HG02973 (cell line): ENCODE measurements at regions not wholly inside any gene's neighbourhood (a gene's known extent, or its start where the extent isn't known, plus 50 kb on each side); places are given as distances from the start of the nearest gene placed in this dataset.

Source experiments
- ATAC-seq: cut with Tn5 transposase; IDR thresholded peaks from one replicate; pipeline ENCODE4 v1.9.1; 2021; ENCODE audit warnings: moderate library complexity; ENCODE audit not compliant: unreplicated experiment

DNA sequence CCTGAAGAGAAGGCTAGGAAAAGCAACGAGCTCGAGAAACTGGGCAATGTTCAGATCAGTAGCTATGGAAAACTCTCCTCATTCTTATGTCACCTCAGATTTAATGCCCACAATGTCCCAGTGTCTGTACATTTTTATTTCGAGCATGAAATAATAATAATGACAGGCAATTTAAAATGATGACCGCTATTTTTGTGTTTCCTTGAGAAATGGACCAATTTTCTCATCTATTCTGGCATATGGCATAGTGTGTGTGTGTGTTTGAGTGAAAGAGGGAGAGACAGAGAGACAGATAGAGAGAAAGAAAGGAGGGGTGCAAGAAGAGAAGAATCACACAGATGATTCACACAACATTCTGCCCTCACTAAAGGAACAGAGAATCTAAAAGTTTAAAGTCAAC, 119.1 kb upstream of the C1orf21 start:
- no peak for ATAC-seq

DNA sequence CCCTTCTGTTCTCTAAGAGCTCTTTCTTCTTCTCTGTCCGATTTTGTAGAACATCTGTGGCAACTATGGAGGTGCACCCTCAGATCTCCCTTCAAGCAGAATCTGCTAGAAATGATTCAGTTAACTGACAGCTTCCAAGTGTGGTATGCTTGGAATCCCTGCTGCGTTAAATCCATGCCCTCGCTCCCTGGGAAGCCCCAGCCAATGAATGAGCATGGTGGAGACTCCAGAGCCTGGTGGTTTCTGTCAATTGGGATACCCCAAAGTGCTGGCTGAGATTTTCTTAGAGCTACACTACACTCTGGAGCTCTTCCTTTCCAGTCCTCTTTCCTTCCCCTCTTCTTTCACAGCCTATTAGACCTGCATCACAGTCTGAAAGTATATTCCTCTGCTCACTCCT, 116.3 kb upstream of the C1orf21 start:
- no peak for ATAC-seq

DNA sequence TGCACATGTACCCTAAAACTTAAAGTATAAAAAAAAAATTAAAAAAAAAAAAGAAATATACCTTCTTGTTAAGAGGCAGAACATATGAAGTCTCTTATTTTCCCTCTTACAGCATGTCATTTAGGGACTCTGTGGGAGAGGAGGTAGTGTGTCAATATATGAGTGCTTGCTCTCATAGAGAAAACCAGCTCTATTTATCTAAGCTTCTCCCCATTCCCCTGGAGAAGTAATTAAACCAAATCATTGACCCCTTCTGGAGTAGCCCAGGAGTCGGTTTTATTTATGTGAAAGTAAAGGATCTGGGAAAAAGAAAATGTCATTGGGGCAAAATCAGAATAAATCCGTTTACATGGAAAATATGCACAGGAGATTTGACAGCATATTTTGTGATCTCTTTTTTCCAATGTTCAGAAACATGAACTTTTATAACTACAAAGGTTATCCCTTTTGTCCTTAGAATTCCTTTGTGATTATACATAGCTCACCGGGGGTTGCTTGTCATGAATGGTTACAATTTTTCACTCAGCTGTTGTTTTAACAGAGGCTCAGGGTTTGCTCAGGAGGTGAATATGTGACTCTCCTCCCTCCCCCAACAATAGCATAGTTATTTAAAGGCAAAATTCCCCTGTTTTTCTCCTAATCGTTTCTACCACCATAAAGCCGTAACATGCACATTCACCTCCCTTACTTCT, 114.5 kb upstream of the C1orf21 start:
- no peak for ATAC-seq

DNA sequence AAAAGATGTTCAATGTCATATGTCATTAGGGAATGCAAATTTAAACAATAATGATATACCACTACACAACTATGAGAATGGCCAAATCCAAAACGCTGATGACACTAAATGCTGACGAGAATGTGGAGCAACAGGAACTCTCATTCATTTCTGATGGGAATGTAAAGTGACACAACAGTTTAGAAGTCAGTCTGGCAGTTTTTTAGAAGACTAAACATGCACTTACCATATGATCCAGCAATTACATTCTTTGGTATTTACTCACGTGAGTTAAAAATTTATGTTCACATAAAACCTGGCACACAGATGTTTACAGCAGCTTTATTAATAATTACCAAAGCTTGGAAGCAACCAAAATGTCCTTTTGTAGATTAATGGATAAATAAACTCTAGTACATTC, 110.4 kb upstream of the C1orf21 start:
- ATAC-seq: no peak

DNA sequence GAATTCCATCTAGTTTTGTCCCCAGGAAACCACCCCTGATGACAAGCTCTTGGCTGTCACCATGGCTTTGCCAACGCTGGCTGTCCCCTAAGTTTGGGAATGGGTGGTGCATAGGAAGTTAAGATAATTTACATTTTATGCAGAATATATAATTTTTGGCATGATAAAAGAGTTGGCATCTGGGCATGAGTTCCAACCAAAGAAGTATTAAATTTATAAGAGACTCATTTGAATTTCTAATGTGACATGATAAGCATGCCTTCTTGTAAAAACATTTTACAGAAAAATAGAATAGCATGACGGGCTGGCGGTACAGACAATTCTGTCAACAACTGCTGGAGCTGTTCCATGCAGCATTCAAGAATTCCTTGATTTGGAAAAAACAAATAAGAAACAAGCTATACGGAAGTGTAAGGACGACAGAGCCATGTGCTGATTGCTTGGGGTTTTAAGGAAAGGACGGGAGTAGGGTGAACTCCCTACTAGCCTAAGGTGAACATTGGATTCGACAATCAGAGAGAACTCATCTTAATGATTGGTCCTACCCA, 106.8 kb upstream of the C1orf21 start:
- no peak for ATAC-seq

DNA sequence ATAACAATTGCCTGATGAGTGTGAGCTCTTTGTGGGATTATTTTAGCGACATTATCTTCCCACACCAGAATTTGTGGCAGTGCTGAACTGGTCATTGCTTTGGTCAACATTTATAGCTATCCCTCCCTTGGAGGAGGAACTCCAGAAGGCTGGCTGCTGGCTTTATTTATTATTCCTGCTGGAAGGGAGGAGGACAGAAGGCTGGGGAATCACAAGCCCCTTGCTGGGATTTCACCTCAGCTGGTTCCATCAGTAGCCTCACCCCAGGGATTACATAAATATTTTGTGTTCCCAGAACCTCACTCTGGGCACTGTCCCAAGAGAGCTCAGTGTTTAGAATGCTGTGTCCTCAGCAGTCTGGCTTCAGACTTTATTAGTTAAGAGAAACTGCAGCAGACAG, 102.8 kb upstream of the C1orf21 start:
- ATAC-seq: no peak

DNA sequence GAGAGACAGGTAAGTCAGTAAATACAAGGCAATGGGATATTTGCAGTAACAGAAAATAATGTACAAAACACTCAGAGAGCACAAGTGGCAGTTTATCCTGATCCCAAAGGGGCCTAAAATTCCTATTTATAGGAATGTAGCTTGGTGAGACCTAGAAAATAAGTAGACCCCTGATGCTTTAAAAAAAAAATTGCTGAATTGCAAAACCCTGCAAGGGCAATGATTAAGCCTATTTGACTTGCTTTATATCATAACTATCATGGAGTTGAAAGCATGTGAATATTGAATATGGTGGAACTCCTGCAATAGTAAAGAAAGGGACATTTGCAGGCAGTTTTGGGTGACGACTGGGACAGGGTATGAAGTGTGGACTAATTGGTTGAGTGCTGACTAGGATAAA, 101.9 kb upstream of the C1orf21 start:
- no peak for ATAC-seq

DNA sequence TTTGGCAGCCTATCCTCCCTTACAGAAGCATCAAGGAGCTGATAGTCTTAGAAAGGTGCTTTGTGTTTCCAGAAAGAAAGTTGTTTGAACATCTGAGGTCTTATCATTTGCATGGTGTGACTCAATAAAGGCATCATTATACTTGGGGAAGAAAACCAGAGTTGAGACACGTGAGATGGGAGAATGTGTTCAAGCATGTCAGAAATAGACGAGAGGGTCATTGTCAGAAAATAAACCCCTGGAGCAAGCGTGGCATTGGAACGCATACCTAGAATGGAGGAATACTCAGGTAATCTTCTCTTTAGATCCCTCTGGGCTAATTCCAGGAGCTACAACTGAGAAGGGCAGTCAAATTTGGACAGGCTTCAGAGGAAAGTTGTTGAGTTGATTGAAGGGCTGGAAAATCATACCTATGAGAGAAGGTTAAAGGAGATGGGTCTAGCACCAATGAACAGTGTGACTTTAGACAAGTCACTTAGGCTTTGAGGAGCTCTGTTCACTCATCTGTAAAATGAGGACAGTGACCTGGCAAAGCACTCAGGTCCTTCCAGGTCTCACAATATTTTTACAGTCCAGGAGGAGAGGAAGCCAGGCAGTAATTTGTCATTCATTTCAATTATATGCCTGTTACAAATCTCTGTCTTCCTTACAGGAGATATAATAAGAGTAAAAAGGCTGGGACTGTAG, 101.3 kb upstream of the C1orf21 start:
- ATAC-seq: no peak

DNA sequence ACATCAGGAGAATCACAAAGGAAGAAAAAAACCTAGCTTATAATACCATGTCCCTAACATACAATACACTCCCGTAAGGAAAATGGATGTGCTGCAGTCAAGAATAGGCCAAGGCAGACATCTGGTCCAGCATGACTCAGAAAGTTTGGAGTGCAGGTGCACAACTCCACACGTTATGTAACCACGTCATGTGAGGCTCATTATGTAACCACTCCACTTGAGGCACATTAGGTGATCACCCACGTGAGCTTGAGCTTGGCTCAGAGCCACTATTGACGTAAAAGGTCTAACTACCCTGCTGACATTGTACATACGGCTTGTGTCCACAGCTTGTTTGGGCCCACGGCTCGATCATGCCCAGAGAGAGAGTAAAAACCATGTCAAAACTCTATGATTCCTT, 99.8 kb upstream of the C1orf21 start:
- no peak for ATAC-seq

DNA sequence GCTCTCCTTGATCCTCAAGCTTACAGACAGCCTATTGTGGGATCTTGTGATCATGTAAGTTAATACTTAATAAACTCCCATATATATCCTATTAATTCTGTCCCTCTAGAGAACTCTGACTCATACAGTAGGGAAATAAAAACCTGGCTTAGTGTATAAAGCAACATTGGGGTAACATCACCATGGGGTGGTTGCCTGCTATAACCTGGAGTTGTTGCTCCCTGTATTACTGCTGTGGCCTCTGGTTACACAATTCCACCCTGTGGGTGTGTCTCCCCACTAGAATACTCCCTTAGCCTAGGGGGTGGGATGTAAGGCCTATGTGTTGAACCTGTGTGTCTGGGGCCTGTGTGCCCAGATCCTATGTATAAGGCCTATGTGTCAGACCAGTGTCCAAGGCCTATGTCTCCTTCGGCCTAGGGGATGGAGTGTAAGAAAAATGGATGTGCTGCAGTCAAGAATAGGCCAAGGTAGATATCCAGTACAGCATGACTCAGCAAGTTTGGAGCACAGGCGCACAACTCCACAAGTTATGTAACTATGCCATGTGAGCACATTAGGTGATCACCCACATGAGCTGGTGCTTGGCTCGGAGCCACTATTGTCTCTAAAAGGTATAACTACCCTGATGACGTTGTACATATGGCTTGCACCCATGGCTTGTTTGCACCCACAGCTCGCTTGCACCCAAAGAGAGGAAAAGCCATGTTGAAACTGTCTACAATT, 96.8 kb upstream of the C1orf21 start:
- ATAC-seq: no peak

DNA sequence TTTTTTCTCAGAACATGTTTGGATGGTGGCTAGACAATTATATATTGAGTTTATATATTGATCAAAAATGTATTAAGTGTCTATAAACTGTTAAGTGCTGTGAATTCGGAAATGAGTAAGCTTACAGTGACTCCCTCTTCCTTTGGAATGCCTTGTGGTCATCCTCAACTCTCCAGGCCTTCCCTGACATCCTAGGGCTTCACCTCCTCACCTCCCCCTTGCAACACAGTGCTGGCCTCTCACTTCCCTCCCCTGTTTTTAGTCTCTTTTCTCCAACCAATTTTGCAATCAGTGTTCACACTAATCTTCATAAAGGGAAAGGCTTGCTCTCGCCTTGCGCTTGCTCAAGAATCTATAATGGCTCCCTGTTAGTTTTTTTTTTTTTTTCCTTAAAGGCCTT, 95.1 kb upstream of the C1orf21 start:
- no peak for ATAC-seq

DNA sequence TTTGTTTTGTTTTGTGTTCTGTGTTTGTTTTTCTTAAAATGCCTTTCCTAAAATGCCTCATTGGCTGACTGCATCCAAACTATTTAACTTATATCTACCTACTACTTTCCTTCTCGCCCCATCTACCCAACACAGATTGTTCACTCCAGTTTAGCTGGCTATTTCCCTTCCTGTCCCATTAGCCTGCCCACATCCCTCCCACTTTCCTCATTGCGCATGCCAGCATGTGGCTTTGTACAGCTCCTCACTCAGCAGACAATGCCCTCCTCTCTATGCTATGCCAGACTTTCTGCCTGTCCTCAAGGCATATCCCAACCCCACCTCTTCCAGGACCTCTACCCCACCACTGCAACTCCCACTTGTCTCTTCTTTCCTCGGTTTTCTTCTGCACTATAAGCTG, 94.7 kb upstream of the C1orf21 start:
- no peak for ATAC-seq

DNA sequence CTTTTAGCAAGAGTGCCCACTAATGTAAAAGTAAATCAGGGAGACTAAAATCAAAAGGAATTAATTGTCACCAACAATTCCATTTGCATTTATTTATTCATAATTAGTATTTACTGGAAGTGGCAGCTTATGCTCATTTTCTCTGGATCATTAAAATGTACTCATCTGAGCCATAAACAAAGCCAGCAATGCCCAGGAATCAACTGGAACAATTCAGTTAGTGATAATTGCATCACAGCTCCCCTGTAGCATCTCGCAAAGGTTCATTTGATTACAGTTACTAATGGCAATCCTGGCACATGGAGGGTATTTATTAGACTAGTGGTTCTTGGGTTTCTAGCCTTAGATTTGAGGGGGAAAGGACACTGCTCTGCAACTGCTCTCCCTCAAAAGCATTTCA, 92.7 kb upstream of the C1orf21 start:
- no peak for ATAC-seq

DNA sequence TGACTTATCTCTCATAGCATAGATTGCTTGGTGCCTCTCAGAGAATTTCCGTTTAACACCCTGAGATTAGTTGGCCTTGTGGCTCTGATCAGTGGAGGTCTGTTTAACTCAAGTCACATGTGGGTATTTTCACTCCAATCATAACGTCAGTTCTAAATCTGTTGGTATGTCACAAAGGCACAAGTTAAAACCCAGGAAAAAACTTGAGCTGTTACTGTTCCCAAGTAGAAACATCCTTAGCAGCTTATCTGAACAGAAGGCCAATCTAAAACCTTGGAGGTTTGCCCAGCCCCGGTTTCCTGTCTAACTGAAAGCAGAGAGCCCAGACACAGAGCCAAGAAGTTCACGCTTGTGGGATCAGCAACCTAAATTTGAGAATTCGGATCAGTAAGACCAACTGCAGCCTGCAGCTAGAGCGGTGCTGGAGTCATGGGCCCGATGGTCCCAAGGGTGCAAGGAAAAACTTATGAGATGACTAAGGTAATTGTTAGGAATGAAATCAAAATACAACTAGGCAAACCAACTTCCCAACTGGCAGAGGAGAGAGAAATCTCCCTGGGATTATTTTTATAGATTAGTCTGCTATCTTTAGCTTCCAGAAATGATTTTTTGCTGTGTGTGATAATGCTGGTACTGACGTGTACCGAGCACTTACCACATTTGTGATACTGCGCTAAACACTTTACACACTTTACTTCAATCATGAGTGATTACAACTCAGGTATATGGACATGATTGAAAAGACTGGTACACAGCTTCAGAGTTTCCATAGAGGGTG, 90.2 kb upstream of the C1orf21 start:
- ATAC-seq: no peak

DNA sequence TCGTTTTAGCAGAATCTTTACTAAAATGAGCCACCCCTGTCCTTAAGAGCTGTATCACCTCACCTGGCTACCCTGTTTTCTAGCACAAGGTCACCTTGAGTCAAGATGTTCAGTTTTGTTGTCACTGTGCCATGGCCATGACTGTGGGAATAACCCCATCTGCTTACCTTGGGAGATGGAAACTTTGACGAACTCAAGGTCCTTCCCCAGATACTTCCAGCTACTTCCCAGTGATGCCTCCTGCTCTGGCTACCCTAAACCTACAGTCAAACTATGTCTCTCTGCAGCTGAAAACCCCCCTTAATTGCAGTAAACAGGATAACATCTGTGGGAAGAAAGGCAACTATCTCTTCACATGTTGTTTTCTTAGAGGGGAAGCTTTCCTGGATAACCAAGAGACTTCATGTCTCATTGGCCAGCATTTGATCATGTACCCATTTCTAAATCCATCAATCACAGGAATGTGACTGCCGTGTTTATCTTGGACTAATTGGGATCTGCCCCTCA, 89.5 kb upstream of the C1orf21 start:
- ATAC-seq: no peak

DNA sequence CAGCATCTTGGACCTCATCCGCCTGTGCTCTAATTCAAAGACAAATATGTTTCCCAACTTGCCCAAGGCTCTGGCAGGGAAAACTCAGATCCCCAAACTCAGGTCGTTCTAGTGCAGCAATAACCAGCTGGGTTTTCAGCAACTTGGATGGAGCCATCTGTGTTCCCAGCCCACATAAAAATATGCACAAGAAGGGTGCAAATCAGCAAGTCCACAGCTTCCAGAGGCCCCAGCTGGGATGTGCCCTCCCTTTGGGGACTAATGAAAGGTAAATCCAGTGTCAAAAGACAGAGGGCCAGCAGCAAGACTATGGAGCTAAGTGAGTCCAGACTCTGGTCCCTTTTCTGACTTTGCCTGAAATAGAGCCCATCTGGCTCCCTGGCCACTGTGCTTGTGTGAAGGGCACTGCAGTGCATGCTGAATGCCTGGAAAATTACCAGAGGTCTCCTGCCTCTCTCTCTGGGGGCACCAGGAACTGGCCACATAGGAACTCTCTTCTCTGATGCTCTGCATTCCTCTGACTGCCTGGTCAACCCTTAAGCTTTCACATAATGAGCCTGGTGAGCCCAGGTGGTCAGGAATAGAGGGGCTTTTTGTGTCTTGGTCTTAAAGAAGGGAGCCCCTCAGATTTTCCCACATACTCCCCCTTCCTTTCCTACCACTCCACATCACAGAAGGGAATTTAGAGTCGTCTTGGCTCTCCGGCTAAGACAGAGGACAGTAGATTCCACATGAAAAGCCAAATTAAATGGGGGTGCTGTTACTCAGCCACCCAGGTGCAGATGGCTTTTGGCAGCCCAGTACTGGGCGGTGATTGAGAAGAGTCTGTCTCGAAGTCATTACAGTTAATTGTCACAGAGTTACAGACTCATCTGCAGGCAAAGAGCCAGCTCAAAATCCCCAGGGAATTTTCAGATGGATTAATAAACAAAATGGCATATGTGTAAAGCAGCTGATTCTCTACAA, 88.1 kb upstream of the C1orf21 start:
- ATAC-seq: no peak

DNA sequence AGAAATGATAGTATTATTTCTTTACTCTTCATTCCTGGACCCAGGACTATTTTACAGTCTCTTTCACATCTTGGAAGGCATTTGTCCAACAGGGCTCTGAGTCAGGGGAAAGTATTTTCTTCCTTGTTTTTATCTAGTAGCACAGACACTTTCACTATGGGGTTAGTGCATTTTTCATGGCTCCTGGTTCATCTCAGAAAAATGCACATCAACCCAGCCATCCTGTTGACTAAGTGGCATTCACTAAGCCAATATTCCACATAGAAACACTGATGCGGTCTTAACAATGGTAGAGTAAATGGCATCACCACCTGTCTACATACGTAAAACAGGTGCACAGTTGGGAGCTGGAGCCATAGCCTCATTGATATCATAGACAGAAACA, 87.4 kb upstream of the C1orf21 start:
- no peak for ATAC-seq

DNA sequence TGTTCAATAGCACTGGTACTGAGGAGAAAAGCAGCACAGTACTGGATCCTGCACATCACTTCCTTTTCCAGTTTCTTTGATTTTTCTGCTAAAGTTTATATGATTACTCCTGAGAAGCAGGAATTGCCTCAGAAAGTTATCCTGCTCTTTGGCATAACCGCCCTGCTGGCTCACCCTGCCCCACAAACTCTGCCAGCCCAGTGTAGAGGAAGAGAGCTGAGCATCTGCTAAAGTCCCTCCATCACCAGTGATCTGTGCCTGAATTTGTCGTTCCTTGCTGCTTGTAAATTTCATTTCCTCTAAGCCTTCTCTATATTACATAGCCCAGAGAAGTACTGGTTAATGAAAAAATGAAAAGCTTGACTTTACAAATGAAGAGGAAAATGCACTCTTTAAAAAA, 87.0 kb upstream of the C1orf21 start:
- ATAC-seq: no peak

DNA sequence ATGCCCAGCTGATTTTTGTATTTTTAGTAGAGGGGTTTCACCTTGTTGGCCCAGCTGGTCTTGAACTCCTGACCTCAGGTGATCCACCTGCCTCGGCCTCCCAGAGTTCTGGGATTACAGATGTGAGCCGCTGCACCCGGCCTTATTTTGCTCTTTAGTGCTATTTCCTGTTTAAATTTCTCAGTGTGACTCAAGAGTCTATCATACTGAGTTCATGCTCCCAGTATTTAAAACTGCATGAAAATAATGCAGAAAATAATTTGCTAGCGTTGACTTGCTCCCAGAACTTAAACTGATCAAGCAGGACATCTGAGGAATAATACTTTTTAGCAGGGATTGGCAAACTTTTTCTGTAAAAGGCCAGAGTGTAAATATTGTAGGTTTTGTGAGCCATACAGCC, 86.4 kb upstream of the C1orf21 start:
- no peak for ATAC-seq

DNA sequence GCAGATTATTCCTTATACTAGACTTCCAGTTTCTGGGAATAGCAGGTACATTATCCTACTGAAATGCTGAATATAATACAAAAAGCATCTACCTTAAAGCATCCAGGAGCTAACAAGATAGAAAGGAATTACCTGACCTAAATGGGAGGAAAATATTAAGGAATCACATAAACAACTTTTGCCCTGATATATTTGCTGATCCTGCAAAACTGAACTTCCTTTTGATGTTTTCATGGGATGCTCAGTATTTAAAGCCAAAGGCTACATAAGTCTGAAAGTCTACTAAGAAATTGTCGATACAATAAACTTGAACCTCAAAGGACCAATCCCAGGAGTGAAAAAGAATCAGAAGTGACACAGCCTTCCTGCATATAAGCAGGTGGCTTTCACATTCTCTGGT, 85.6 kb upstream of the C1orf21 start:
- no peak for ATAC-seq
